ENCODE measurements at regions not wholly inside any gene's neighbourhood (a gene's known extent, or its start where the extent isn't known, plus 50 kb on each side); places are given as distances from the start of the nearest gene placed in this dataset.
"Not testable (repeated sequence)": the region's sequence is repeated elsewhere in the genome, so short reads cannot be mapped to it uniquely, and the experiment has no call there.

DNA sequence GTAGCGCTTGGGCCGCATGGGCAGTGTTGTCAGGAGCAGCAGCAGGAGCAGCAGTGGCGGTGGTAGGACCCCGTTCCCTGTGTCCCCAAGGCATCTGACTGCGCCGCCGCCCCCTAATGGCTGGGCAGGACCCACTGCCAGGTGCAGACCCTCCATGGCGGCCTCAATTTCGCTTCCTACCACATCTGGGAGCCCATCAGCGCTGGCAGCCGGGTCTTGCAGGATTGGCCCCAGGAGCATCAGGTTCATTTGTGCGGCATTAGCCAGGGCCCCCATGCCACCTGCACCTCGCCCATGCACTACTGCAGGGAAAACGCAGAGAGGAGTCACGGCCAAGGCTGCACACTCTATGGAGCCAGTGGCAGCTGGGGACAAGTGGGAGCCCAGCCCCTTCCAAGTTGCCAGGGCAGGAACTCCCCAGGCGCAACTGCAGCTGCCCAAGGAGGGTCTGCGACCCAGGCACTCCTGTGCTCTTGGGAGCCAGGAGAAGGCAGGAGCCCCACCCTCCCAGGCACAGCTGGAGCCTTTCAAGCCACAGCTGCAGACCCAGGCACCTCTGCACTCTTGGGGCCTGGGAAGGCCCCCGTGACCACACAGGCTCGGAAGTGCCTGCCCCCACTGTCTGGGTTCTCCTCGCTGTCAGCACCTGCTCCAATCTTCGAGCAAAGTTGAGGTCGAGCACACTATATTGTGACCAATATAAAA, 594.2 kb downstream of the KCNJ18 start (continued):
- no peak for TF ChIP-seq ZNF512 (CRISPR knock-in tag; IDR thresholded peaks at IDR 0.05; ENCODE audit: borderline replicate concordance)

- H3K27me3 Mint-ChIP-seq (ENCODE audit: low read depth); POLR2A ChIA-PET; ATAC-seq; H3K4me3 Mint-ChIP-seq; CTCF ChIA-PET; H3K4me1 Mint-ChIP-seq; H3K27ac Mint-ChIP-seq; DNase-seq (ENCODE audit: low spot score): not testable (repeated sequence)
- Mint-ChIP-seq H3K36me3 (peaks cover 57% of the 10 kb centered on the region), H3K9me3 (peaks cover 65% of the 10 kb centered on the region)
These were observed 606.2 kb downstream of the KCNJ18 start for GRCh38 chr17:22298484-22298951.

DNA sequence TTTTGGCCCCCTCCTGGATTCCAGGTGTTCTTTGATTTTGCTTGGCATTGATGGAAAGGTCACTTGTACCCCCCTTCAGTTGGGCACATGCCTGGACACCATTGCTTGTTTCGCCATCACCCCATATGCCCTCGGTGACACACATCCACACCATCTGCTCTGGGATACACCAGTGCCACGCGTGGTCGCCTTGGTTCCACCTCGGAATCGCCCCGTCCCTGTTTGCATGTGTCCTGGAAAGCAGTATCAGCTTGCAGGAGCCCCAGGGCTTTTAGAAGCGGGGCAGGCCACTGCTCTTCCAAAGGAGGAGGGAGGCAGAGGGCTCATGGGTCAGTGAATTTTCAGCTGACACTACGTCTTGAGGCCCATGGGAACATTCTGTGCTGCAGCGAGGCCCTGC, 607.9 kb downstream of the KCNJ18 start:
- peaks cover 66% of the 10 kb centered on the region for H3K9me3 Mint-ChIP-seq
- CTCF ChIA-PET = no interaction called here
- TF ChIP-seq IRF2 (CRISPR knock-in tag; IDR thresholded peaks at IDR 0.05; ENCODE audit: borderline replicate concordance, low read depth) (no peak), ZNF671 (CRISPR knock-in tag; IDR thresholded peaks at IDR 0.05) (no peak), TP53 (CRISPR knock-in tag; IDR thresholded peaks at IDR 0.05) (no peak), MXD4 (CRISPR knock-in tag; IDR thresholded peaks at IDR 0.05; ENCODE audit: borderline replicate concordance) (no peak), GRHL2 (CRISPR knock-in tag; IDR thresholded peaks at IDR 0.05; ENCODE audit: insufficient replicate concordance, severe bottlenecking) (no peak), CREB1 (CRISPR knock-in tag; IDR thresholded peaks at IDR 0.05) (no peak), ATF2 (CRISPR knock-in tag; IDR thresholded peaks at IDR 0.05; ENCODE audit: borderline replicate concordance, low read depth) (no peak), GTF2I (CRISPR knock-in tag; conservative IDR thresholded peaks at IDR 0.05) (no peak), TEAD1 (CRISPR knock-in tag; IDR thresholded peaks at IDR 0.05) (no peak), ZNF317 (CRISPR knock-in tag; IDR thresholded peaks at IDR 0.05; ENCODE audit: borderline replicate concordance, low read depth) (no peak), E2F4 (CRISPR knock-in tag; IDR thresholded peaks at IDR 0.05; ENCODE audit: borderline replicate concordance, low read depth) (no peak), NR1H2 (CRISPR knock-in tag; IDR thresholded peaks at IDR 0.05) (no peak), ZBTB43 (CRISPR knock-in tag; IDR thresholded peaks at IDR 0.05) (no peak)
- TF ChIP-seq, protein P1, sequence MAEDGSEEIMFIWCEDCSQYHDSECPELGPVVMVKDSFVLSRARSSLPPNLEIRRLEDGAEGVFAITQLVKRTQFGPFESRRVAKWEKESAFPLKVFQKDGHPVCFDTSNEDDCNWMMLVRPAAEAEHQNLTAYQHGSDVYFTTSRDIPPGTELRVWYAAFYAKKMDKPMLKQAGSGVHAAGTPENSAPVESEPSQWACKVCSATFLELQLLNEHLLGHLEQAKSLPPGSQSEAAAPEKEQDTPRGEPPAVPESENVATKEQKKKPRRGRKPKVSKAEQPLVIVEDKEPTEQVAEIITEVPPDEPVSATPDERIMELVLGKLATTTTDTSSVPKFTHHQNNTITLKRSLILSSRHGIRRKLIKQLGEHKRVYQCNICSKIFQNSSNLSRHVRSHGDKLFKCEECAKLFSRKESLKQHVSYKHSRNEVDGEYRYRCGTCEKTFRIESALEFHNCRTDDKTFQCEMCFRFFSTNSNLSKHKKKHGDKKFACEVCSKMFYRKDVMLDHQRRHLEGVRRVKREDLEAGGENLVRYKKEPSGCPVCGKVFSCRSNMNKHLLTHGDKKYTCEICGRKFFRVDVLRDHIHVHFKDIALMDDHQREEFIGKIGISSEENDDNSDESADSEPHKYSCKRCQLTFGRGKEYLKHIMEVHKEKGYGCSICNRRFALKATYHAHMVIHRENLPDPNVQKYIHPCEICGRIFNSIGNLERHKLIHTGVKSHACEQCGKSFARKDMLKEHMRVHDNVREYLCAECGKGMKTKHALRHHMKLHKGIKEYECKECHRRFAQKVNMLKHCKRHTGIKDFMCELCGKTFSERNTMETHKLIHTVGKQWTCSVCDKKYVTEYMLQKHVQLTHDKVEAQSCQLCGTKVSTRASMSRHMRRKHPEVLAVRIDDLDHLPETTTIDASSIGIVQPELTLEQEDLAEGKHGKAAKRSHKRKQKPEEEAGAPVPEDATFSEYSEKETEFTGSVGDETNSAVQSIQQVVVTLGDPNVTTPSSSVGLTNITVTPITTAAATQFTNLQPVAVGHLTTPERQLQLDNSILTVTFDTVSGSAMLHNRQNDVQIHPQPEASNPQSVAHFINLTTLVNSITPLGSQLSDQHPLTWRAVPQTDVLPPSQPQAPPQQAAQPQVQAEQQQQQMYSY (CRISPR knock-in tag; IDR thresholded peaks at IDR 0.05) = no peak
- TF ChIP-seq, protein P2, sequence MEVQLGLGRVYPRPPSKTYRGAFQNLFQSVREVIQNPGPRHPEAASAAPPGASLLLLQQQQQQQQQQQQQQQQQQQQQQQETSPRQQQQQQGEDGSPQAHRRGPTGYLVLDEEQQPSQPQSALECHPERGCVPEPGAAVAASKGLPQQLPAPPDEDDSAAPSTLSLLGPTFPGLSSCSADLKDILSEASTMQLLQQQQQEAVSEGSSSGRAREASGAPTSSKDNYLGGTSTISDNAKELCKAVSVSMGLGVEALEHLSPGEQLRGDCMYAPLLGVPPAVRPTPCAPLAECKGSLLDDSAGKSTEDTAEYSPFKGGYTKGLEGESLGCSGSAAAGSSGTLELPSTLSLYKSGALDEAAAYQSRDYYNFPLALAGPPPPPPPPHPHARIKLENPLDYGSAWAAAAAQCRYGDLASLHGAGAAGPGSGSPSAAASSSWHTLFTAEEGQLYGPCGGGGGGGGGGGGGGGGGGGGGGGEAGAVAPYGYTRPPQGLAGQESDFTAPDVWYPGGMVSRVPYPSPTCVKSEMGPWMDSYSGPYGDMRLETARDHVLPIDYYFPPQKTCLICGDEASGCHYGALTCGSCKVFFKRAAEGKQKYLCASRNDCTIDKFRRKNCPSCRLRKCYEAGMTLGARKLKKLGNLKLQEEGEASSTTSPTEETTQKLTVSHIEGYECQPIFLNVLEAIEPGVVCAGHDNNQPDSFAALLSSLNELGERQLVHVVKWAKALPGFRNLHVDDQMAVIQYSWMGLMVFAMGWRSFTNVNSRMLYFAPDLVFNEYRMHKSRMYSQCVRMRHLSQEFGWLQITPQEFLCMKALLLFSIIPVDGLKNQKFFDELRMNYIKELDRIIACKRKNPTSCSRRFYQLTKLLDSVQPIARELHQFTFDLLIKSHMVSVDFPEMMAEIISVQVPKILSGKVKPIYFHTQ (CRISPR knock-in tag; IDR thresholded peaks at IDR 0.05) = no peak
- TF ChIP-seq, protein P3, sequence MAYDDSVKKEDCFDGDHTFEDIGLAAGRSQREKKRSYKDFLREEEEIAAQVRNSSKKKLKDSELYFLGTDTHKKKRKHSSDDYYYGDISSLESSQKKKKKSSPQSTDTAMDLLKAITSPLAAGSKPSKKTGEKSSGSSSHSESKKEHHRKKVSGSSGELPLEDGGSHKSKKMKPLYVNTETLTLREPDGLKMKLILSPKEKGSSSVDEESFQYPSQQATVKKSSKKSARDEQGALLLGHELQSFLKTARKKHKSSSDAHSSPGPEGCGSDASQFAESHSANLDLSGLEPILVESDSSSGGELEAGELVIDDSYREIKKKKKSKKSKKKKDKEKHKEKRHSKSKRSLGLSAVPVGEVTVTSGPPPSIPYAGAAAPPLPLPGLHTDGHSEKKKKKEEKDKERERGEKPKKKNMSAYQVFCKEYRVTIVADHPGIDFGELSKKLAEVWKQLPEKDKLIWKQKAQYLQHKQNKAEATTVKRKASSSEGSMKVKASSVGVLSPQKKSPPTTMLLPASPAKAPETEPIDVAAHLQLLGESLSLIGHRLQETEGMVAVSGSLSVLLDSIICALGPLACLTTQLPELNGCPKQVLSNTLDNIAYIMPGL (CRISPR knock-in tag; IDR thresholded peaks at IDR 0.05) = no peak

More for the DNA sequence above, 607.9 kb downstream of the KCNJ18 start:
- POLR2A ChIA-PET = no interaction called here
- Mint-ChIP-seq H3K36me3 (peaks cover 61% of the 10 kb centered on the region), H3K4me3 (no peak overlapping the region), H3K27ac (no peak overlapping the region), H3K4me1 (no peaks in the 10 kb centered on the region), H3K27me3 (ENCODE audit: low read depth) (peaks cover 16% of the 10 kb centered on the region)
- DNase-seq (ENCODE audit: low spot score) (no peak), ATAC-seq (no peak)

Measured in WTC11 (cell line).